Transverse colon (tissue), 3 donors: ENCODE measurements at regions not wholly inside any gene's neighbourhood (a gene's known extent, or its start where the extent isn't known, plus 50 kb on each side); places are given as distances from the start of the nearest gene placed in this dataset.

Experiments
- CTCF ChIP-seq, 5 experiments: fragments of 200-600 bp in 3 of 5; fragments of 450-650 bp in 2 of 5; sonication (generic) in 3 of 5; IDR thresholded peaks; 1 replicate in 2 of 5; 2 replicates in 3 of 5; pipeline ENCODE4 v1.5.1; 2016 to 2017; ENCODE audit warnings: antibody characterized with exemption in 5 of 5, inconsistent platforms in 3 of 5, mild to moderate bottlenecking in 2 of 5, moderate library complexity in 1 of 5
- POLR2A ChIP-seq: fragments of 450-650 bp; IDR thresholded peaks from one replicate; pipeline ENCODE4 v1.6.1; 2016; ENCODE audit warnings: antibody characterized with exemption, mild to moderate bottlenecking, moderate library complexity

DNA sequence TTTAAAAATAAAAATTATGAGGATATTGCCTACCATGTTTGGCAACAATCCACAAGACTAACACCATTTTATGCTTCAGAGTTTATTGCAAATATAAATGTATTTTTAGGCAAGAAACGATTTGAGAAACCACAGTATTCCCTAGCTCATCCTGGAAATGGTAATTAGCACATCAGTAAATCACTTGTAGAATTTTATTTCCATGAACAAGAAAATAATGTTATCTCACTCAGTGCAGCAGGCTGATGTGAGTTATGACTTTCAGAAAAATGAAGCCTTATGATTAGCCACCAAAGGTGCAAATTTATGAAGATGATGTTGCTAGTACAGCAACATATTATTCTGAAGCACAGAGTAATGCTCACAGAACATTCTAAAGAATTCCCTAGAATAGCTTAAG, 127.7 kb upstream of the GJE1 start:
- TF ChIP-seq CTCF (IDR thresholded peaks at IDR 0.05) (no peak), POLR2A (no peak)
